IPS-20b (cell line): ENCODE measurements at regions not wholly inside any gene's neighbourhood (a gene's known extent, or its start where the extent isn't known, plus 50 kb on each side); places are given as distances from the start of the nearest gene placed in this dataset.

Experiments used
- H3K27ac ChIP-seq: one replicate; pipeline ENCODE4 v1.5.1; 2013; ENCODE audit warnings: low read length
- H3K27me3 ChIP-seq: 2 replicates; pipeline ENCODE4 v1.6.1; 2013; ENCODE audit warnings: mild to moderate bottlenecking, low read length, inconsistent platforms; ENCODE audit not compliant: insufficient read depth
- H3K36me3 ChIP-seq: 2 replicates; pipeline ENCODE4 v1.6.1; 2013; ENCODE audit warnings: low read depth, mild to moderate bottlenecking, inconsistent platforms, low read length, moderate library complexity; ENCODE audit not compliant: insufficient read depth
- H3K4me1 ChIP-seq: 2 replicates; pipeline ENCODE4 v1.6.1; 2013; ENCODE audit warnings: mild to moderate bottlenecking, control low read depth, inconsistent platforms, low read length, moderate library complexity; ENCODE audit not compliant: insufficient read depth
- H3K4me3 ChIP-seq: 2 replicates; pipeline ENCODE4 v1.5.1; 2013; ENCODE audit warnings: mild to moderate bottlenecking, low read length, inconsistent platforms
- H3K9ac ChIP-seq: 2 replicates; pipeline ENCODE4 v1.6.1; 2013; ENCODE audit warnings: low read depth, mild to moderate bottlenecking, inconsistent platforms, low read length, moderate library complexity
- H3K9me3 ChIP-seq: 2 replicates; pipeline ENCODE4 v1.6.1; 2013; ENCODE audit warnings: mild to moderate bottlenecking, low read depth, low read length, inconsistent platforms; ENCODE audit not compliant: insufficient read depth

DNA sequence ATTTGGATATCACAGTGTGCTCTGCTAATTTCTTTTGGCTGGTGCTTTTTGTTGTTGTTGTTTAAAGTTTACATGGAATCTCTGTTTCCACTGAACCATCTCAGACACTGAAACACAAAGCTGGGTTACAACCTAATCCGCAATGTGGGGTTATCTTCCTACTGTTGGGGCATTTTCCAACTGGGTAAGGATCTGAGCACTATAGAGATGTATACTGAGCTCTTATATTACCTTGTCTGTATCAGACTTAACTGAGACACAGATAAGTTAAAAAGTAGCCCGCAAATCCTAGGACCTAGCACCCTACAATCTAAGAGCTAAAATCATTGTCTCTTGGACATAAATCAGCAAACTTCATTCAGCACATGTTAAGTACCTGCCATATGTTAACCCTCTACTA lies 169.2 kb downstream of the LTN1 start:
- no peaks in the 10 kb centered on the region for H3K27me3 ChIP-seq
- H3K27ac ChIP-seq = no peak overlapping the region
- H3K4me3 ChIP-seq = no peak overlapping the region
- H3K4me1 ChIP-seq = no peaks in the 10 kb centered on the region
- no peak overlapping the region for H3K9ac ChIP-seq
- H3K36me3 ChIP-seq = no peaks in the 10 kb centered on the region
- H3K9me3 ChIP-seq = no peaks in the 10 kb centered on the region

DNA sequence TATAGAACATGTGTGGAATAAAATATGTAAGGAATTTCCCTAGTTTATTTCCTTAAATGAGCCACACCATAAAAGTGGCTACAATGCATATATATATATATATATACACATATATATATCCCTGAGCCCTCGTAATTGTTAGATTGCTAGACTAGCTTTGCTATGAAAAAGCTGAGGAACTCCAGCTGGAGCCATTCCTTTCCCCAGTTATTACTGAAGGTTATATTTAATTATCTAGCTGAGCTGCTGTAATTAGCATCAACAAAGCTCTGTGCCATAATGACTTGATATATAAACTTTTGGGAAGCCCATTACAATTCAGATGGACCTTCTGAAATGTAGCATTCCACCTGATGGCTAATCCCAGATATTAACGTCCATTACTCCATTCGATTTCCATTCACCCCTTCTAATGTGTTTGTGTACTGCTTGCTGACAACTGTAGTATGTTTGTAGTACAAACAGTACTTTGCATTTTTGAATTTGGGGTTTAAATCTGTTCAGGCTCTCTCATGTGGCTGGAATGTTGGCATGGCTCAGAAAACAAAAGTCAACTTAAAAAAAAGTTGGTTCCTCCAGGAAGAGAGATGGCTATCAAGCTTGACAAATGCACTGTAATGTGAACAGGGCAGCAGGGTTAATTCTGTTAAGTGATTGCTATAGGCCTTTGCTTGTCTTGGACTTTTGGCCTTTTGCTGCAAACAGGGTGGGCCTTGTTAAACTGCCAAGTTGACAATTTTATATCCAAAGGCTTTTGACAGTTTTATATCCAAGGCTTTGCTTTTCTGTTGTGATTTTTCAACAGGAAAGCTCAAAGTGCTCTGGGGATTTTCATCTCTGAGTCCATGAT lies 170.0 kb downstream of the LTN1 start:
- H3K27me3 ChIP-seq = no peaks in the 10 kb centered on the region
- no peaks in the 10 kb centered on the region for H3K4me1 ChIP-seq
- H3K9me3 ChIP-seq = no peaks in the 10 kb centered on the region
- no peak overlapping the region for H3K9ac ChIP-seq
- H3K27ac ChIP-seq = no peak overlapping the region
- H3K4me3 ChIP-seq = no peak overlapping the region
- H3K36me3 ChIP-seq = no peaks in the 10 kb centered on the region

DNA sequence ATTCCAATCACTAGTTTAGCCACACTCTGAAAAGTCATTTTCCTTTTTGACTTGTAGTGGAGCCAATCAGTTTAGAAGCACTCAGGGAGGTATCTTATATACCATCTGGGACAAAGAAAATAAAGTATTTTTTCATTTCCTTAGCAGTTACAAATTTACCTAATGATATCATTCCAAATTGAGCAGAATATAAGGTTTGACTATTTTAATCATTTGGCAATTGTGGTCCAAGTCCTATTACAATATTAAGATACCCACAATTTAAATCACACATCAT lies 170.6 kb downstream of the LTN1 start:
- no peaks in the 10 kb centered on the region for H3K27me3 ChIP-seq
- no peak overlapping the region for H3K9ac ChIP-seq
- no peaks in the 10 kb centered on the region for H3K9me3 ChIP-seq
- no peaks in the 10 kb centered on the region for H3K36me3 ChIP-seq
- no peak overlapping the region for H3K27ac ChIP-seq
- no peak overlapping the region for H3K4me3 ChIP-seq
- H3K4me1 ChIP-seq = no peaks in the 10 kb centered on the region

GRCh38 chr21:28821276-28822122 lies 171.2 kb downstream of the LTN1 start:
- Histone ChIP-seq H3K27me3 (no peaks in the 10 kb centered on the region), H3K27ac (no peak overlapping the region), H3K4me3 (no peak overlapping the region), H3K36me3 (no peaks in the 10 kb centered on the region), H3K9ac (no peak overlapping the region), H3K4me1 (no peaks in the 10 kb centered on the region), H3K9me3 (no peaks in the 10 kb centered on the region)

DNA sequence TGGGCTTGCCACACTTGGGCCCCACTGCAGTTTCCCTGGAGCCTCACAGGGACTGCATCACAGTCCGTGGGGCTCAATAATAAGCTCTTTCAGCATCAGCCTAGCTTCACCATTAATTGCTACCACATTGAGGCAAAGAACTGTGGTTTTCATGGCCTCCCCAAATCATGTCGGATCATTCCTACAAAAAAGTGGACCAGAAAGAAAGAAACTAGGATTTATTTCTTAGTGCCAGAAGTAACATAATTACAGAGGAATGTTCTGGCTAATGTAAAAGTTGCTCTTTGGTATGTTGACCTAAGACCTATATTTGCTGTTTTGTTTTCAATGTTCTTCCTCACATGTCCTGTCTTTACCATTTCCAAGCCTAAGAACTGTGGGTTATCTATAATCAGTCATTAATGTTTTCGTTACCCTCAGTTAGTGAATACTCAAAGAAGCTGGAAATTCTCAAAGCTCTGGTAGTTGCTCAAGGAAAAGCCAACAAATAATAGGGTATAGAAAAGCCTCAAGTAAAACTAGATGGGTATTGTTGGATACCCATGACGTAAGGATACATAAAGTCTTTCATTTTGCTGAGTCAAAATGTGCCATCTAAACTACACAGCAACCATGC lies 173.9 kb downstream of the LTN1 start:
- Histone ChIP-seq H3K27me3 (no peaks in the 10 kb centered on the region), H3K4me3 (no peak overlapping the region), H3K27ac (no peak overlapping the region), H3K9ac (no peak overlapping the region), H3K4me1 (no peaks in the 10 kb centered on the region), H3K36me3 (no peaks in the 10 kb centered on the region), H3K9me3 (no peaks in the 10 kb centered on the region)

DNA sequence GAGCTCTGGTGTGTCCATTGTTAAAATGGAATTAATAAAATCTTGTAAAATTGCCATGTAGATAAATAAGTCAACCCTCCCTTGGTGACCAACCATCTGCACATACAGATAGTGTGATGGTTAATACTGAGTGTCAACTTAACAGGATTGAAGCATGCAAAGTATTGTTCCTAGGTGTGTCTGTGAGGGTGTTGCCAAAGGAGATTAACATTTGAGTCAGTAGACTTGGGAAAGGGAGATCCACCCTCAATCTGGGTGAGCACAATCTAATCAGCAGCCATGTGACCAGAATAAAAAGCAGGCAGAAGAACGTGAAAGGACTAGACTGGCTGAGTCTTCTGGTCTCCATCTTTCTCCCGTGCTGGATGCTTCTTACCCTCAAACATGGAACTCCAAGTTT lies 174.8 kb downstream of the LTN1 start:
- no peak overlapping the region for H3K9ac ChIP-seq
- no peak overlapping the region for H3K4me3 ChIP-seq
- no peaks in the 10 kb centered on the region for H3K9me3 ChIP-seq
- no peaks in the 10 kb centered on the region for H3K36me3 ChIP-seq
- H3K4me1 ChIP-seq = no peaks in the 10 kb centered on the region
- no peaks in the 10 kb centered on the region for H3K27me3 ChIP-seq
- H3K27ac ChIP-seq = no peak overlapping the region

- no peak overlapping the region for H3K4me3 ChIP-seq
- H3K27me3 ChIP-seq = no peaks in the 10 kb centered on the region
- peaks cover 5% of the 10 kb centered on the region; the same call in 1 of the 2 replicates for H3K9me3 ChIP-seq
- H3K27ac ChIP-seq = no peak overlapping the region
- H3K9ac ChIP-seq = no peak overlapping the region
- H3K4me1 ChIP-seq = no peaks in the 10 kb centered on the region
- H3K36me3 ChIP-seq = no peaks in the 10 kb centered on the region
Measured at GRCh38 chr21:28811860-28812259, 180.8 kb downstream of the LTN1 start.

GRCh38 chr21:28810826-28811524 lies 181.7 kb downstream of the LTN1 start:
- Histone ChIP-seq H3K27me3 (no peaks in the 10 kb centered on the region), H3K4me1 (no peaks in the 10 kb centered on the region), H3K9me3 (peaks cover 5% of the 10 kb centered on the region; the same call in 1 of the 2 replicates), H3K9ac (no peak overlapping the region), H3K4me3 (no peak overlapping the region), H3K27ac (no peak overlapping the region), H3K36me3 (no peaks in the 10 kb centered on the region)

GRCh38 chr21:28805885-28806284 lies 186.8 kb downstream of the LTN1 start:
- no peak overlapping the region for H3K27ac ChIP-seq
- no peak overlapping the region for H3K4me3 ChIP-seq
- H3K9ac ChIP-seq = no peak overlapping the region

GRCh38 chr21:28804089-28804670 lies 188.5 kb downstream of the LTN1 start:
- Histone ChIP-seq H3K27ac (no peak overlapping the region), H3K4me1 (no peaks in the 10 kb centered on the region), H3K27me3 (no peaks in the 10 kb centered on the region), H3K9me3 (peaks cover 5% of the 10 kb centered on the region; the same call in 1 of the 2 replicates), H3K4me3 (no peak overlapping the region), H3K9ac (no peak overlapping the region), H3K36me3 (no peaks in the 10 kb centered on the region)

More at GRCh38 chr21:28805885-28806284, 186.8 kb downstream of the LTN1 start:
- peaks cover 5% of the 10 kb centered on the region; the same call in 1 of the 2 replicates for H3K9me3 ChIP-seq
- H3K4me1 ChIP-seq = no peaks in the 10 kb centered on the region
- no peaks in the 10 kb centered on the region for H3K27me3 ChIP-seq
- no peaks in the 10 kb centered on the region for H3K36me3 ChIP-seq

GRCh38 chr21:28801906-28802305 lies 190.8 kb downstream of the LTN1 start:
- H3K27ac ChIP-seq = no peak overlapping the region
- no peak overlapping the region for H3K4me3 ChIP-seq
- H3K4me1 ChIP-seq = no peaks in the 10 kb centered on the region
- H3K9ac ChIP-seq = no peak overlapping the region
- H3K9me3 ChIP-seq = no peaks in the 10 kb centered on the region
- no peaks in the 10 kb centered on the region for H3K36me3 ChIP-seq
- no peaks in the 10 kb centered on the region for H3K27me3 ChIP-seq
